ENCODE measurements at regions not wholly inside any gene's neighbourhood (a gene's known extent, or its start where the extent isn't known, plus 50 kb on each side); places are given as distances from the start of the nearest gene placed in this dataset.
"Not testable (repeated sequence)": the region's sequence is repeated elsewhere in the genome, so short reads cannot be mapped to it uniquely, and the experiment has no call there.

- H3K9ac ChIP-seq (ENCODE audit: low read depth, low read length); H3K27ac ChIP-seq (ENCODE audit: low read length); H3K4me1 ChIP-seq (ENCODE audit: insufficient read depth, low read length); H3K9me3 ChIP-seq (ENCODE audit: insufficient read depth, low read depth, low read length); H3K27me3 ChIP-seq (ENCODE audit: insufficient read depth, low read length); H3K4me3 ChIP-seq (ENCODE audit: low read length); H3K36me3 ChIP-seq (ENCODE audit: insufficient read depth, low read depth, low read length): not testable (repeated sequence)
Measured at GRCh38 chr1:149665033-149665432, 81.4 kb downstream of the PPIAL4C start.

DNA sequence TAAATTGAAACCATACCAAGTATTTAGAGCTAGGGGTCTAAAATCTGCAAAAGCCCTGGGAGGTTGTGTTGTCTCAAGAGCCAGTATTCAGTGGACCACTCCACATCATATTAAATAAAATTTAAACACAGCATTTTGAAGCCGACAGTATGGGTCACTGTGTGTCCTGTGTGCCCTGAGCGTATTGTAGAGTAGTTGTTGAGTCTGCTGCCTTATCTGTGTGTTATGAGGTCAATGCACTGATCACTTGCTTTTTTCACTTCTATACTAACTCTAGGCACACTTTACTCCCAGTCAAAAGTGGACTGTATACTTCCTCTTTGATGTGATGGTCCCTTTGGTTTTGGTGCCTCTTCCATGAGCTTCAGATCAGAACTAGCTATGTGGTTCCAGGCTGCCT, 81.9 kb downstream of the PPIAL4C start:
- H3K27ac ChIP-seq (ENCODE audit: low read length); H3K4me3 ChIP-seq (ENCODE audit: low read length); H3K27me3 ChIP-seq (ENCODE audit: insufficient read depth, low read length); H3K9ac ChIP-seq (ENCODE audit: low read depth, low read length); H3K4me1 ChIP-seq (ENCODE audit: insufficient read depth, low read length); H3K9me3 ChIP-seq (ENCODE audit: insufficient read depth, low read depth, low read length); H3K36me3 ChIP-seq (ENCODE audit: insufficient read depth, low read depth, low read length): not testable (repeated sequence)

- H3K4me1 ChIP-seq (ENCODE audit: insufficient read depth, low read length); H3K9me3 ChIP-seq (ENCODE audit: insufficient read depth, low read depth, low read length); H3K27ac ChIP-seq (ENCODE audit: low read length): not testable (repeated sequence)
Measured at GRCh38 chr1:149673231-149673909, 89.7 kb downstream of the PPIAL4C start.

GRCh38 chr1:149674921-149675320, 91.3 kb downstream of the PPIAL4C start:
- H3K36me3 ChIP-seq (ENCODE audit: insufficient read depth, low read depth, low read length); H3K27me3 ChIP-seq (ENCODE audit: insufficient read depth, low read length); H3K4me1 ChIP-seq (ENCODE audit: insufficient read depth, low read length); H3K9me3 ChIP-seq (ENCODE audit: insufficient read depth, low read depth, low read length); H3K9ac ChIP-seq (ENCODE audit: low read depth, low read length); H3K4me3 ChIP-seq (ENCODE audit: low read length); H3K27ac ChIP-seq (ENCODE audit: low read length): not testable (repeated sequence)

More at GRCh38 chr1:149673231-149673909, 89.7 kb downstream of the PPIAL4C start:
- H3K27me3 ChIP-seq (ENCODE audit: insufficient read depth, low read length); H3K4me3 ChIP-seq (ENCODE audit: low read length); H3K9ac ChIP-seq (ENCODE audit: low read depth, low read length); H3K36me3 ChIP-seq (ENCODE audit: insufficient read depth, low read depth, low read length): not testable (repeated sequence)

GRCh38 chr1:149677359-149677758, 93.7 kb downstream of the PPIAL4C start:
- not testable (repeated sequence) for H3K4me1 ChIP-seq (ENCODE audit: insufficient read depth, low read length); H3K9ac ChIP-seq (ENCODE audit: low read depth, low read length); H3K36me3 ChIP-seq (ENCODE audit: insufficient read depth, low read depth, low read length); H3K27ac ChIP-seq (ENCODE audit: low read length); H3K9me3 ChIP-seq (ENCODE audit: insufficient read depth, low read depth, low read length); H3K27me3 ChIP-seq (ENCODE audit: insufficient read depth, low read length); H3K4me3 ChIP-seq (ENCODE audit: low read length)

GRCh38 chr1:149686593-149687238, 95.8 kb upstream of the FCGR1A start:
- not testable (repeated sequence) for H3K27ac ChIP-seq (ENCODE audit: low read length); H3K4me3 ChIP-seq (ENCODE audit: low read length); H3K9me3 ChIP-seq (ENCODE audit: insufficient read depth, low read depth, low read length); H3K9ac ChIP-seq (ENCODE audit: low read depth, low read length); H3K4me1 ChIP-seq (ENCODE audit: insufficient read depth, low read length); H3K27me3 ChIP-seq (ENCODE audit: insufficient read depth, low read length); H3K36me3 ChIP-seq (ENCODE audit: insufficient read depth, low read depth, low read length)

DNA sequence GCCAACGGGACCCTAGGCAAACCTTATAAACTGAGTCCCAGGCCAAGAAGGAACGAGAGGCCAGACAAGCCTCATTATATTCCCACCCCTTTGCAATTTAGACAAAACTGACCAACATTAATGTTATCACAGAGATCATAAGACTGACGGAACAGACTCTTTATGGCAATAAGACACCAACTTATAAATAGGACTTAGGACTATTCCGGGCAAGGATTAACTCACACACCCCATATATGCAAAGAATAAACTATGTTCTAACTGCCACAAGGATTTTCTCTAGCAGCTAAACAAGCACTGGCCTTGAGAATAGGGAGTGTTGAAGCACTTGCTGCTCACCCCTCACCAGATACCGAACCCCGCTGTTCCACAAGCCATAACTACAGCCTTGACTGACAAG, 91.1 kb upstream of the FCGR1A start:
- not testable (repeated sequence) for H3K36me3 ChIP-seq (ENCODE audit: insufficient read depth, low read depth, low read length); H3K27ac ChIP-seq (ENCODE audit: low read length); H3K27me3 ChIP-seq (ENCODE audit: insufficient read depth, low read length)

GRCh38 chr1:149692804-149693539, 89.5 kb upstream of the FCGR1A start:
- not testable (repeated sequence) for H3K27me3 ChIP-seq (ENCODE audit: insufficient read depth, low read length); H3K36me3 ChIP-seq (ENCODE audit: insufficient read depth, low read depth, low read length); H3K27ac ChIP-seq (ENCODE audit: low read length); H3K4me3 ChIP-seq (ENCODE audit: low read length); H3K9ac ChIP-seq (ENCODE audit: low read depth, low read length); H3K9me3 ChIP-seq (ENCODE audit: insufficient read depth, low read depth, low read length); H3K4me1 ChIP-seq (ENCODE audit: insufficient read depth, low read length)

More for the DNA sequence above, 91.1 kb upstream of the FCGR1A start:
- H3K9ac ChIP-seq (ENCODE audit: low read depth, low read length); H3K4me3 ChIP-seq (ENCODE audit: low read length); H3K9me3 ChIP-seq (ENCODE audit: insufficient read depth, low read depth, low read length); H3K4me1 ChIP-seq (ENCODE audit: insufficient read depth, low read length): not testable (repeated sequence)

DNA sequence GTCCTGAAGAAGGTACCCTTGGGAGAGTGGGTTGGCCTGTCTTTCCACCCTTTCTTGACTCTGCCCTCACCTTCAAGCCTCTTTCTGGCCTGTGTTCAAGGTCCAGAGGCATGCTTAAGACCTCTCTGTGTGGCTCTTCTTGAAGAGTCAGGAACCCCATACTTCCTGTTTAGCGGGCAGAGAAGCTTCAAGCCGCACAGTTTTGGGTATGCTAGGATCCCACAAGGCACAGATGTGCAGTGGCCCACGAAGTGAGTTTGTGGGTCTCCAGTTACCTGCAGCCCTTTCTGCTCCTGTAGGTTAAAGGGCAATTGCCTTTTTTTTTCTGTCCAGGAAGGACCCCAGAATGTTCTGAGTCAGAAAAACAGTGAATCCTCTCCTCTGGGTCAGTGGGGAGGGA, 87.4 kb upstream of the FCGR1A start:
- not testable (repeated sequence) for H3K4me1 ChIP-seq (ENCODE audit: insufficient read depth, low read length); H3K27ac ChIP-seq (ENCODE audit: low read length); H3K9me3 ChIP-seq (ENCODE audit: insufficient read depth, low read depth, low read length); H3K36me3 ChIP-seq (ENCODE audit: insufficient read depth, low read depth, low read length); H3K9ac ChIP-seq (ENCODE audit: low read depth, low read length); H3K4me3 ChIP-seq (ENCODE audit: low read length); H3K27me3 ChIP-seq (ENCODE audit: insufficient read depth, low read length)

DNA sequence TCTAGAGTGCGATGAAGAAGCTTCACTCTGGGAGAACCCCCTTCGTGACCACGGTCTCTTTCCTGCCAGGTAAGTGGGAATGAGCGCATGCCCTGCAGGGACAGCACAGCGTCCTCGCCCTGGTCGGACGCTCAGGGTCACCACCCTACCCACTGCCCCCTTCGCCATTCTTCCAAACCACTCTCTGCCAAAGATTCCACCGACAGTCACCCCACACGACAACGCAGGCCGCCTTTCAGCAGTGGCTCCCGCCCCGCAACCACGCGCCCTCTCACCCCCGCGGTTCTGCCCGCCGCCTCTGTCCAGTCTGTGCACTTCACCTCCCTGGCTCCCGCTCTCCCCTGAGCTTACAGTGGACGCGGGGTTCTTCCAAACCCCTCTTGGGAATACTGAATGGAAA, 82.3 kb upstream of the FCGR1A start:
- H3K27me3 ChIP-seq (ENCODE audit: insufficient read depth, low read length); H3K9me3 ChIP-seq (ENCODE audit: insufficient read depth, low read depth, low read length); H3K9ac ChIP-seq (ENCODE audit: low read depth, low read length); H3K4me3 ChIP-seq (ENCODE audit: low read length); H3K4me1 ChIP-seq (ENCODE audit: insufficient read depth, low read length); H3K36me3 ChIP-seq (ENCODE audit: insufficient read depth, low read depth, low read length); H3K27ac ChIP-seq (ENCODE audit: low read length): not testable (repeated sequence)

DNA sequence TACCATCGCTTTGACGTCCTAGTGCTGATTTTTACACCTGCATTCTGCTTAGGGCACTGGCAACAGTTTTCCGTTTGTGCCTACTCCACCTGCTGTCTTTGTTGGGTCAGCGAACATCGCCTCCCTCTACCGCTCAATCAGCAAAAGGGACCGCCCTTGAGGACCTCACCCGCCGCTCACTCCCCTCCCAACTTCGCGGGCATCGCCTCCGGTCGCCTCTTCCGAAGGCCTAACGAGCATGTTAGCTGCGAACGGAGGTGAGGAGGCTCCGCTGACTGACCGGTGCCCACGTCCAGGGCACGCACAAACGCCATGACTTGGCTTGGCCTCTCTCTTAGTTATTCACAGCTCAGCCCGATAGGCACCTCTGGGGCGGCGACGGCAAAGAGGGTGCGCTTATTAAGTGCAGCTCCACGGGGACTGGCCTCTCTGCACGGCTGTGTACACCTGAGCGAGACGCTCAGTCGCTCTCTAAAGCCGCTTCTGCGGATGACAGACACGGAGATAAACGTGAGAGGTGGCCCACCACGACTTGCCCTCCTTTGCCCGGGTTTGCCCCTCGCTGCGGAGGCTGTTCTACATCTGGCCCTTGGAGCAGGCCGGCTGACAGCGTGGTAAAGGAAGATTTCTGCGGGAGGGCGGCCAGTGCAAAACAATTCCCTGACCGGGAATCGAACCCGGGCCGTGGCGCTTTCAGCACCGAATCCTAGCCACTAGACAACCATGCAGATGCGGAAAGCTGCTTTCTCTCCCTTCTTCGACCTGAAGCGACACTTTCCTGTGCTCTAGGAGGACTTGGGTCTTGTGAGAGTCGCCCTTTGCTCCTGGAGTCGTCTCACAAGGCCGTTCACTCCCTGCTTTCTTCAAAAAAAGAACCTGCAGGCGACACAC, 81.6 kb upstream of the FCGR1A start:
- not testable (repeated sequence) for H3K27ac ChIP-seq (ENCODE audit: low read length); H3K9ac ChIP-seq (ENCODE audit: low read depth, low read length); H3K27me3 ChIP-seq (ENCODE audit: insufficient read depth, low read length); H3K9me3 ChIP-seq (ENCODE audit: insufficient read depth, low read depth, low read length); H3K4me1 ChIP-seq (ENCODE audit: insufficient read depth, low read length); H3K36me3 ChIP-seq (ENCODE audit: insufficient read depth, low read depth, low read length); H3K4me3 ChIP-seq (ENCODE audit: low read length)

Measured in iPS-20b (cell line).